ENCODE measurements at regions not wholly inside any gene's neighbourhood (a gene's known extent, or its start where the extent isn't known, plus 50 kb on each side); places are given as distances from the start of the nearest gene placed in this dataset.

- no peak overlapping the region for H3K27ac ChIP-seq
- POLR2A ChIA-PET (ENCODE audit: low non-redundant PET), result no interaction called here
- CTCF ChIA-PET, result no interaction called here
- TF ChIP-seq, protein P1, sequence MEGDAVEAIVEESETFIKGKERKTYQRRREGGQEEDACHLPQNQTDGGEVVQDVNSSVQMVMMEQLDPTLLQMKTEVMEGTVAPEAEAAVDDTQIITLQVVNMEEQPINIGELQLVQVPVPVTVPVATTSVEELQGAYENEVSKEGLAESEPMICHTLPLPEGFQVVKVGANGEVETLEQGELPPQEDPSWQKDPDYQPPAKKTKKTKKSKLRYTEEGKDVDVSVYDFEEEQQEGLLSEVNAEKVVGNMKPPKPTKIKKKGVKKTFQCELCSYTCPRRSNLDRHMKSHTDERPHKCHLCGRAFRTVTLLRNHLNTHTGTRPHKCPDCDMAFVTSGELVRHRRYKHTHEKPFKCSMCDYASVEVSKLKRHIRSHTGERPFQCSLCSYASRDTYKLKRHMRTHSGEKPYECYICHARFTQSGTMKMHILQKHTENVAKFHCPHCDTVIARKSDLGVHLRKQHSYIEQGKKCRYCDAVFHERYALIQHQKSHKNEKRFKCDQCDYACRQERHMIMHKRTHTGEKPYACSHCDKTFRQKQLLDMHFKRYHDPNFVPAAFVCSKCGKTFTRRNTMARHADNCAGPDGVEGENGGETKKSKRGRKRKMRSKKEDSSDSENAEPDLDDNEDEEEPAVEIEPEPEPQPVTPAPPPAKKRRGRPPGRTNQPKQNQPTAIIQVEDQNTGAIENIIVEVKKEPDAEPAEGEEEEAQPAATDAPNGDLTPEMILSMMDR (conservative IDR thresholded peaks at IDR 0.05; ENCODE audit: low read depth), result no peak
- DNase-seq (ENCODE audit: low spot score), result no peak
These were observed 245.2 kb upstream of the GULP1 start for GRCh38 chr2:188046437-188046836.

GRCh38 chr2:188047735-188048134, 243.9 kb upstream of the GULP1 start:
- TF ChIP-seq, protein P1 (conservative IDR thresholded peaks at IDR 0.05; ENCODE audit: low read depth), result no peak
- no peak for DNase-seq (ENCODE audit: low spot score)
- H3K27ac ChIP-seq, result no peak overlapping the region
- POLR2A ChIA-PET (ENCODE audit: low non-redundant PET), result no interaction called here
- CTCF ChIA-PET, result no interaction called here

GRCh38 chr2:188050726-188051125, 240.9 kb upstream of the GULP1 start:
- no peak overlapping the region for H3K27ac ChIP-seq
- CTCF ChIA-PET, result no interaction called here
- TF ChIP-seq, protein P1 (conservative IDR thresholded peaks at IDR 0.05; ENCODE audit: low read depth), result no peak
- POLR2A ChIA-PET (ENCODE audit: low non-redundant PET), result no interaction called here
- no peak for DNase-seq (ENCODE audit: low spot score)

- no peak overlapping the region for H3K27ac ChIP-seq
- ChIA-PET CTCF (interaction anchor here (0.6 kb wide), 1 partner anchor 87 kb away, joined by 3 read pairs; no protein-coding TSS in a partner anchor), POLR2A (ENCODE audit: low non-redundant PET) (no interaction called here)
- DNase-seq (ENCODE audit: low spot score), result no peak
- TF ChIP-seq, protein P1 (conservative IDR thresholded peaks at IDR 0.05; ENCODE audit: low read depth), result no peak
These were observed 240.0 kb upstream of the GULP1 start for GRCh38 chr2:188051706-188052105.

DNA sequence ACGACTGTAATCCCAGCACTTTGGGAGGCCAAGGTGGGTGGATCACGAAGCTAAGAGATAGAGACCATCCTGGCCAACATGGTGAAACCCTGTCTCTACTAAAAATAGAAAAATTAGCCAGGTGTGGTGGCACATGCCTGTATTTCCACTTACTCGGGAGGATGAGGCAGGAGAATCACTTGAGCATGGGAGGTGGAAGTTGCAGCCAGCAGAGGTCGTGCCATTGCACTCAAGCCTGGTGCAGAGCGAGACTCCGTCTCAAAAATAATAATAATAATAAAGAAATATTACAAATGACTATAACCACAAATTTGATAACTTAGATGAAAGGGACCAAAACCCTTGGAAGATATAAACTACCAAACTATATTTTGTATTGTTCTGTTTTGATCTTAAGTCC, 226.3 kb upstream of the GULP1 start:
- no peak overlapping the region for H3K27ac ChIP-seq
- DNase-seq (ENCODE audit: low spot score), result no peak
- ChIA-PET POLR2A (ENCODE audit: low non-redundant PET) (no interaction called here), CTCF (no interaction called here)
- TF ChIP-seq, protein P1 (conservative IDR thresholded peaks at IDR 0.05; ENCODE audit: low read depth), result no peak

- no peak overlapping the region for H3K27ac ChIP-seq
- no peak for DNase-seq (ENCODE audit: low spot score)
- POLR2A ChIA-PET (ENCODE audit: low non-redundant PET), result no interaction called here
- CTCF ChIA-PET, result no interaction called here
- TF ChIP-seq, protein P1 (conservative IDR thresholded peaks at IDR 0.05; ENCODE audit: low read depth), result no peak
These were observed 223.6 kb upstream of the GULP1 start for GRCh38 chr2:188068093-188068492.

Data from RWPE1 (cell line).